HL-60 (cell line): ENCODE measurements at regions not wholly inside any gene's neighbourhood (a gene's known extent, or its start where the extent isn't known, plus 50 kb on each side); places are given as distances from the start of the nearest gene placed in this dataset.

Experiments
- GABPA ChIP-seq: IDR thresholded peaks from 2 replicates; pipeline ENCODE4 v1.6.1; 2012; ENCODE audit warnings: low read depth
- POLR2AphosphoS5 ChIP-seq: IDR thresholded peaks from 2 replicates; pipeline ENCODE4 v1.6.1; 2012; ENCODE audit warnings: low read depth
- TF ChIP-seq, protein P1 (sequence below): IDR thresholded peaks from one replicate; pipeline ENCODE4 v1.5.1; 2011; ENCODE audit warnings: low read length, control low read depth, inconsistent platforms; ENCODE audit not compliant: insufficient read depth
- TF ChIP-seq, protein P2 (sequence below): IDR thresholded peaks from 2 replicates; pipeline ENCODE4 v1.6.1; 2012; ENCODE audit warnings: low read depth; ENCODE audit not compliant: insufficient replicate concordance

DNA sequence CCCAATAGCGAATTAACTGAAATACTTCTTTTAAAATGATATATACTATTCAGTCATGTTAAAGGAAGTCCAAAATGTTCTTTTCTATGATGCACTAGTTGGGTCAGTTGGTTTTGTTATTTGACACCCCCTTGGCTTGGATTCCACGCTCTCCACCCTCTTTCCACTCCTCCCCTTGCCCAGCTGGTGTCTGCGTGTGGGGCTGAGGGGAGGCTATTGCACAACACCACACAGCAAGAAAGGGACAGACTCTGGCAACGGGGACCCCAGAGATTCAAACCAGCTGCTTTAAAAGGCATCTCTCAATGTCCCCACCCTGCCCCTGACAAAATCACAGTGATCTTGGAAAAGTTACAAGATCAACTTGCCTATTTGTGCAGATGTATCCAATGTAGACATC, 394.3 kb downstream of the TGFB2 start:
- TF ChIP-seq, protein P1, sequence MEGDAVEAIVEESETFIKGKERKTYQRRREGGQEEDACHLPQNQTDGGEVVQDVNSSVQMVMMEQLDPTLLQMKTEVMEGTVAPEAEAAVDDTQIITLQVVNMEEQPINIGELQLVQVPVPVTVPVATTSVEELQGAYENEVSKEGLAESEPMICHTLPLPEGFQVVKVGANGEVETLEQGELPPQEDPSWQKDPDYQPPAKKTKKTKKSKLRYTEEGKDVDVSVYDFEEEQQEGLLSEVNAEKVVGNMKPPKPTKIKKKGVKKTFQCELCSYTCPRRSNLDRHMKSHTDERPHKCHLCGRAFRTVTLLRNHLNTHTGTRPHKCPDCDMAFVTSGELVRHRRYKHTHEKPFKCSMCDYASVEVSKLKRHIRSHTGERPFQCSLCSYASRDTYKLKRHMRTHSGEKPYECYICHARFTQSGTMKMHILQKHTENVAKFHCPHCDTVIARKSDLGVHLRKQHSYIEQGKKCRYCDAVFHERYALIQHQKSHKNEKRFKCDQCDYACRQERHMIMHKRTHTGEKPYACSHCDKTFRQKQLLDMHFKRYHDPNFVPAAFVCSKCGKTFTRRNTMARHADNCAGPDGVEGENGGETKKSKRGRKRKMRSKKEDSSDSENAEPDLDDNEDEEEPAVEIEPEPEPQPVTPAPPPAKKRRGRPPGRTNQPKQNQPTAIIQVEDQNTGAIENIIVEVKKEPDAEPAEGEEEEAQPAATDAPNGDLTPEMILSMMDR, result no peak
- TF ChIP-seq POLR2AphosphoS5, result no peak
- no peak for TF ChIP-seq GABPA
- TF ChIP-seq, protein P2, sequence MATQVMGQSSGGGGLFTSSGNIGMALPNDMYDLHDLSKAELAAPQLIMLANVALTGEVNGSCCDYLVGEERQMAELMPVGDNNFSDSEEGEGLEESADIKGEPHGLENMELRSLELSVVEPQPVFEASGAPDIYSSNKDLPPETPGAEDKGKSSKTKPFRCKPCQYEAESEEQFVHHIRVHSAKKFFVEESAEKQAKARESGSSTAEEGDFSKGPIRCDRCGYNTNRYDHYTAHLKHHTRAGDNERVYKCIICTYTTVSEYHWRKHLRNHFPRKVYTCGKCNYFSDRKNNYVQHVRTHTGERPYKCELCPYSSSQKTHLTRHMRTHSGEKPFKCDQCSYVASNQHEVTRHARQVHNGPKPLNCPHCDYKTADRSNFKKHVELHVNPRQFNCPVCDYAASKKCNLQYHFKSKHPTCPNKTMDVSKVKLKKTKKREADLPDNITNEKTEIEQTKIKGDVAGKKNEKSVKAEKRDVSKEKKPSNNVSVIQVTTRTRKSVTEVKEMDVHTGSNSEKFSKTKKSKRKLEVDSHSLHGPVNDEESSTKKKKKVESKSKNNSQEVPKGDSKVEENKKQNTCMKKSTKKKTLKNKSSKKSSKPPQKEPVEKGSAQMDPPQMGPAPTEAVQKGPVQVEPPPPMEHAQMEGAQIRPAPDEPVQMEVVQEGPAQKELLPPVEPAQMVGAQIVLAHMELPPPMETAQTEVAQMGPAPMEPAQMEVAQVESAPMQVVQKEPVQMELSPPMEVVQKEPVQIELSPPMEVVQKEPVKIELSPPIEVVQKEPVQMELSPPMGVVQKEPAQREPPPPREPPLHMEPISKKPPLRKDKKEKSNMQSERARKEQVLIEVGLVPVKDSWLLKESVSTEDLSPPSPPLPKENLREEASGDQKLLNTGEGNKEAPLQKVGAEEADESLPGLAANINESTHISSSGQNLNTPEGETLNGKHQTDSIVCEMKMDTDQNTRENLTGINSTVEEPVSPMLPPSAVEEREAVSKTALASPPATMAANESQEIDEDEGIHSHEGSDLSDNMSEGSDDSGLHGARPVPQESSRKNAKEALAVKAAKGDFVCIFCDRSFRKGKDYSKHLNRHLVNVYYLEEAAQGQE, result no peak
